GM18951 (cell line): ENCODE measurements at regions not wholly inside any gene's neighbourhood (a gene's known extent, or its start where the extent isn't known, plus 50 kb on each side); places are given as distances from the start of the nearest gene placed in this dataset.

Source experiments
- POLR2A ChIP-seq: IDR thresholded peaks from 4 replicates; pipeline ENCODE4 v1.6.1; 2011; ENCODE audit warnings: mild to moderate bottlenecking; ENCODE audit not compliant: insufficient read length, insufficient read depth; ENCODE audit errors: extremely low read depth
- in situ Hi-C: fragments of 300-500 bp; cut with MboI; formaldehyde crosslinking; loops from one replicate; pipeline ENCODE4 v1.12.0; 2022; ENCODE audit warnings: low sequenced_read_pairs, mixed read lengths, inconsistent platforms; ENCODE audit not compliant: unreplicated experiment

GRCh38 chr5:125372694-125373631 lies 626.5 kb upstream of the ZNF608 start:
- in situ Hi-C loops, result no loop called here
- no peak for TF ChIP-seq POLR2A

DNA sequence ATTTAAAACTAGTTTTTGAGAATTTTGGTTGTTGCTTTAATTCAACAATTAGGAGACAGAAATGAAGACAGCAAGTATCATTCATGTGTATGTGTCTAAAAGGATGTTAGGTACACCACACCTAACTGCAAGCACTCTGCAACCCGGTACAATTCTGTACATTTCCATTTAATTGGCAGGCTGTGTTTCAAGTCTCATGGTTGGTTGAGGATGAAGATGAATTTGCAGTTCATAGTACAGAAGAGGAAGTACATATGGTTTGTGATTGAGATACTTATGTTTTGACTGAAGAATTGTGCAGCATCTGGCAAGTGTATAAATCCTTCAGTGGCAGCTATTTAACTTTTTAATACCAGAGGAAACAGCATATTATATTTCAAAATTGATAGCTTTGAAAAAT lies 628.7 kb upstream of the ZNF608 start:
- TF ChIP-seq POLR2A, result no peak
- in situ Hi-C loops, result no loop called here

- no peak for TF ChIP-seq POLR2A
- in situ Hi-C loops, result no loop called here
Measured at GRCh38 chr5:125376059-125376641, 629.7 kb upstream of the ZNF608 start.

- TF ChIP-seq POLR2A, result no peak
Measured at GRCh38 chr5:125377141-125377540, 630.7 kb upstream of the ZNF608 start.

GRCh38 chr5:125381290-125381689 lies 634.9 kb upstream of the ZNF608 start:
- TF ChIP-seq POLR2A, result no peak

More at GRCh38 chr5:125377141-125377540, 630.7 kb upstream of the ZNF608 start:
- in situ Hi-C loops, result no loop called here

GRCh38 chr5:125384071-125384470 lies 637.6 kb upstream of the ZNF608 start:
- in situ Hi-C loops, result no loop called here
- no peak for TF ChIP-seq POLR2A

More at GRCh38 chr5:125381290-125381689, 634.9 kb upstream of the ZNF608 start:
- in situ Hi-C loops, result no loop called here

DNA sequence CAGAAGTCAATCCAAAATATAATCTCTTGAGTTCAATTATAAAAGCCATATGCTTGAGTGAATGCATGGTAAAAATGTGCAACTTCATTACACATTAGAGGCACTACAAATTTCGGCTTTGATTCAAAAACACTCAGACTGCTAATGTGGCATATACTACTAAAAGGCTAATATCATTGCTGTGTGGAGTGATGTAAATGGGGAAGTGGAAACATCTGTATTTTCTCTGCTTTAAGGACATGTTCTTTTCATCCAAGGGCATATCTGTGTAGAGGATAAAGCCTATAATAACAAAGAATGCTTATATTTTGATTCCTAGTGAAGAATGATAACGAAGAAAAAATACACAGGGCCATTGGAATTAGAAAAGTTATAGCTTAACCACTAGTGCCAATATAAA lies 643.9 kb upstream of the ZNF608 start:
- TF ChIP-seq POLR2A, result no peak
- in situ Hi-C loops, result no loop called here

GRCh38 chr5:125393221-125393815 lies 646.9 kb upstream of the ZNF608 start:
- in situ Hi-C loops, result no loop called here
- no peak for TF ChIP-seq POLR2A

DNA sequence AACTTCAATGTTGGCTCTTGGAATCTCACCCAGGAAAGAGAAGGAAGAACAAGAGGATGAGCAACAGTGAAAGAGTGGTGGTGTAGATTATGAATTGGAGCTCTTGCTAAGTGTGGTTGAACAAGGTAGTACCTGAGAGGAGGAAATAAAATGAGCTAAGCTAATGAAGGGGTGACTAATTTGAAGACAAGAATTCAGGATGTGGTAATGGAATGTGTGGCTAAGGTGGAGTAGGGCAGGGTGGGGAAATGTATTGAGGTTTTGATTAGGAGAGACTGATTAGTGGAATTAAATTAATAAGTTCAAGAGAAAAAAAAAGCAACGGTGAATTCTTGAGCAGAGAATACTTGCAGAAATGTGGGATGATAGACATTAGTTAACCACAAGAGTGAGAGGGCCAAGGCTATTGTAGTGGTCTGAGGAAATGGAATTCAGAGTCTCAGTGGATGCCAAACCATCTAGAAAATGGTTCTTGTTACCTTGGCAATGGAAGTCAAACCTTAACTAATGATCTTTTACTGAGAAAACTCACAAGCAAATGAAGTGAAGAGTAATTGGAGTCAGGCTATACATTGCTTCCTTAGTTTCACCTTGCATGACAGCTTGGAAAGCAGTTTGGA lies 648.3 kb upstream of the ZNF608 start:
- no peak for TF ChIP-seq POLR2A
- in situ Hi-C loops, result no loop called here

- in situ Hi-C loops, result no loop called here
- TF ChIP-seq POLR2A, result no peak
Measured at GRCh38 chr5:125396462-125396861, 650.0 kb upstream of the ZNF608 start.

DNA sequence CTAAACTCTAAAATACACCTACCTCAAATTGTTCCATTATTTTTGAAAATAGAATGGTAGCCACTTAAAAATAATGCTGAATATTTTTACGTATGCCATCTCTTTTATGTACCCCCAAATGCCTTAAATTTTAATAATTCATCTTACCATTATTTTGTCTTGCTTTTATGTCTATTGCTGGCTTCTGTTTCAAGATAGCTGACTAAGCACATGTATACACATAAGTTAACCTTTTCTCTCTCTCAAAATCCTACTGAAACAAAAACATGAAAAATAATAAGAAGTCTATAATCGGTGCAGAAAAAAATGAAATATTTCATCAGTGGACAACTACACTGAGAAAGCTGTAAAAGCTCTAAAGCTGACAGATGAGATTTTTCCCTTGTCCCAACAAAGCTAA lies 652.0 kb upstream of the ZNF608 start:
- no peak for TF ChIP-seq POLR2A
- in situ Hi-C loops, result no loop called here

DNA sequence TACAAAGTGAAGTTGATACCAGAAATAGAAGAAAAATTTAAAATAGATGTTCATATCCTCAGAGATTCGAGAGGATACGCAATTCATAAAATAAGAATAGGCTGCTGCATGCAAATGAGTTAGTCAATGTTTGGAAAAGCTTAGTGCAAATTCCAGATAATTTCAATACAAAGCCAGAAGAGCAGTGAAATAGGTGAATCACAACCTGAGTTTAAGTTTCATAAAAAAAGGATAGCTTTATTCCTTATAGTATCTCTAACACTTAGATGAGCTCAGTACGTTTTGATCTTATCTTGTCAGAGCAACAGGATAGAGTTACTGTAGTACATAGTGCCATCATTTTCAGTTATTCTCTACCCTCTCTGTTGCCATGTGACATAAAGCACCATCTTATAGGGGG lies 653.4 kb upstream of the ZNF608 start:
- in situ Hi-C loops, result no loop called here
- TF ChIP-seq POLR2A, result no peak
